GM18873 (cell line): ENCODE measurements at regions not wholly inside any gene's neighbourhood (a gene's known extent, or its start where the extent isn't known, plus 50 kb on each side); places are given as distances from the start of the nearest gene placed in this dataset.

Experiments
- ATAC-seq: cut with Tn5 transposase; IDR thresholded peaks from one replicate; pipeline ENCODE4 v1.9.1; 2021; ENCODE audit warnings: mild to moderate bottlenecking, moderate library complexity, moderate number of reproducible peaks; ENCODE audit not compliant: unreplicated experiment, low FRiP score

DNA sequence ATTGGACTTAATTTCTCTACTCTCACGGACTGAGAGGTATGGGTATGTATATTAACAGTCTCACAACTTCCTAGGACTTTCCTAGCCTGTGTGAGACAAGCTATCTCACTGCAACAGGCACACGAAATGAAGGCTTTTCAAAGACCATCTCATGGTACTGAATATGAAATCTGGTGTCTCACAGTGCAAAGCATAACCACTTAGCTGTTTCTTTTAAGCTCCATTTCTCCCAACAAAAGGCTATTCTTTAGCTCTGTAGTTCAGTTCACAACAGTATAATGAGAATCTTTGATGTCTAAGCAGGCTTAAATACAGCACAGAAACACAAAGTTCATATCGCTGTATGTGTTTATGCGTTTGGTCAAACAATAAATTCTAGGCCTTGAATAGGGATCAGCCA is 116.2 kb upstream of the PCDH18 start:
- no peak for ATAC-seq

DNA sequence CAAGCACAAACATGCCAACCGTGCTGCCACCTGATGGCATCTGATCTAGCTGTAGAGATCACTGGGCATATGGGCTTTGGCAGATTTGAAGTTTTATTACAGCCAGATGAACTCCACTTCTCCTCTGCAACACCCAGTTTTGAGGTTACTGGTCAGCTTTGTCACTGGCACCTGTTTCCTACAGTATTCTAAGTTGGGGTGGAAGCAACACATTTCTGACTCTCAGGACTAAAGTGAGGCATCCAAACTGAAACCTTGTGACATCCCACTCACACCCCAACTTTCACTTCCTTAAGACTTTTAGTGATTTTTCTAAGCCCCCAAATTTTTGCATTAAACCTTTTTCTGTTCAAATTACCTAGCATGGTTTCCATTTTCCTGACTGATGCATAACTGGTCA is 115.1 kb upstream of the PCDH18 start:
- peak; percentile 86 for ATAC-seq

DNA sequence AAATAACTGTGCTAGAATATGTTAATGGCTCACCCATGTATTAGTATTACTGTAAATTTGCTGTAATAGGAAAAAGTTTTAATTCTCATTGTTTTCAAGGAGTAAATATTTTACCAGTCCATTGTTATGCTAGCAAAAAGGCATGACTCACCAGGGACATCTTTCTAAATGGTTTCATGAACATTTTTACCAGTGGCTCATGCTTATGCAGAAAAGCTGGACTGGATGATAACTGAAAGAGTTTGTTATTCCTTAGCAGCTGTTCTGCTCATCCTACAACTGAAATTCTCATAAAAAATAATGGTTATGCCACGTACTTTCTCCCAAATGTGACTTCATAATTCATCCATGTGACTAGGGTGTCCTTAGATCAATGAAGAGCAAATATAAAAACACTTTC is 111.9 kb upstream of the PCDH18 start:
- no peak for ATAC-seq

DNA sequence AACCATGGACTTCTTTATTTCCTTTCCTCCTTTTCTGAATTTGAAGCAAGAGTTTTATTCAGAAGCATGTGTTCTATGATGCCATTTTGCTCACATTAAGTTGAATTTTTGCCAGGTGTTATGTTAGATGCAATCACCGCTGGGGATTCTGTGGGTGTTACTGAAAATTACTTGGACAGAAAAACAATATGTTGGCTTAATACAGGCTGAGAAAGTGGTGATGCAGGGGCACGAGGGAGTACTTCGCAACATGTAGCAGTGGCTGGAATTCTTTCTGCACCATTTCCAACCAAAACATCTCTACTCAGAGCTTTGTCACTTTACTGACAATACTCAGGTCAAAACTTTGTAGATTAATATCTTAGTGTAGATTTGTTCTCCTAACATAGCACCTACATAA is 109.2 kb upstream of the PCDH18 start:
- no peak for ATAC-seq

DNA sequence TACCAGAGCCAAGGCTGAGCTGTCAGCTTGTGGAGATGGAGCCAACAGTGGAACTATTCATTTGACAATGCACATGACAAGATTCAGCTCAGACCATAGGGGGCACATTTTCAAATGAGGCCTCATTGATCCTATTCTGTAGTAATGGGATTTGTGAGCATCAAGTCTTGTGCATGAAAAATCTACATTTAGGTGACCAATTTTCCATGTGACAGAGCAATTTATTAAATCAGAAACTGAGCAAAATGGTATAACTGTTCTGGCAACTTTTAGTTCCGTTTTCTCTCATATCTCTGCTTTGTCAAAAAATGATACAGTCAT is 108.5 kb upstream of the PCDH18 start:
- no peak for ATAC-seq

DNA sequence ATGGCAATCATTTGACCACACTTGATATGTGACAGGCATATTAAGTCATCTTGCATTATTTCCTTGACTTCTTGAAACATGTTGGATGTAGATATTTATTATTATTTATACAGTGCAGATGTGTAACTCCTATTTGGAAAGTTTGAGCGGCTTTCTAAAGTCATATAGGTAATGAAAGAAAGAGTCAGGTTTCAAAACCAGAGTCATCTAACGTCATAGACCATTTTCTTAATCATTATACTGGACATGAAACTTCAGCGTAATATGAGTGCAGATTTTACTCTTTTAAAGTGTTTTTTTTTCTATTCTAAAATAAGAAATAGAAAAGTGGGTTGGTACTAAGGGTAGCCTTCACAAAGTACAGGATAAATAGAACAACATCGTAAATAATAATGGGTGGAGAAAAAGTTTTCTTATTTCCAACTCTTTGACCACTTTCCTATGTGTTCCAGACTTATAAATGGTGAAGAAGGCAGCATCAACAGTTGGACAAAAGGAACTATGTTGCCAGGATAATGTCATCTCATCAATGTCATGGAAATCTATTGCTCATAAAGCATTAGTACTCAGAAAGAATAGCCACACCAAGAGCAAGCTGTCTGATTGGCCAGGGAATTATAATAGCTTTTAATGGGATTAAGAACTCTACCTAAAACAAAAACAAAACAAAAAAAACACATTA is 108.0 kb upstream of the PCDH18 start:
- ATAC-seq: peak; percentile 70

DNA sequence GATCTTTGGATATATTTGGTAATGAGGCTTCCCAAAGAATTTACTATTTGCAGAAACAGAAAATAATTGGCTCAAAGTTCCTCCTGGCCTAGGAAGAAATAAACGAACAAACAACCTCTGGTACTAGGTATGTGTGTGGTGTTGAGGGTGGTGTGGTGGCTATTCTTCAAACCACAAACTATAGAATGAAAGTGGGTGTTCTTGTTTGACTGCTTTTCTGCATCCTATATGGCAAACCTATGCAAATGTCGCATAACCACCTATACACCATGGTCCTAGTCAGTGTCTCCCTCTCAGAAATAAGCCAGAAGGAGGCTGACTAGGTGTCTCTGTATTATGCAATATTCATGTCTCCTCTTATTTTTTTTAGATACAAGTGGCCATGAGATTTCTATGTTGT is 106.6 kb upstream of the PCDH18 start:
- ATAC-seq: no peak

DNA sequence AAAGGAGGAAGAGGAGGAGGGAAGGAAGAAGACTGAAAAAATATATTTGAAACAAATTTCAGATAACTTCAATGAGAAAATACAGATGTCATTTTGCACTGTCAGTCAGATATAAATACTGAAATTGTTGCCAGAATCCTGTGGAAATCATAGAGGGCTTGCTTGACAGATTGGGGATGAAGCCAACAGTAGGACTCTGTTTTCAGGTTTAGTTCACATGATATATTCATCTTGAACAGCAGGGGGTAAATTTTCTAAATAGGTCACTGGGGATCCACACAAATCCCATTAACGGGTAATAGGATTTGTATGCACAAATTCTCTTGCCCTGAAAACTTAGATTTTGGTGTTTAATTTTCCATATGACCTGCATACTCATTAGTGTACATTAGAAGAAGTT is 103.3 kb upstream of the PCDH18 start:
- ATAC-seq: no peak

DNA sequence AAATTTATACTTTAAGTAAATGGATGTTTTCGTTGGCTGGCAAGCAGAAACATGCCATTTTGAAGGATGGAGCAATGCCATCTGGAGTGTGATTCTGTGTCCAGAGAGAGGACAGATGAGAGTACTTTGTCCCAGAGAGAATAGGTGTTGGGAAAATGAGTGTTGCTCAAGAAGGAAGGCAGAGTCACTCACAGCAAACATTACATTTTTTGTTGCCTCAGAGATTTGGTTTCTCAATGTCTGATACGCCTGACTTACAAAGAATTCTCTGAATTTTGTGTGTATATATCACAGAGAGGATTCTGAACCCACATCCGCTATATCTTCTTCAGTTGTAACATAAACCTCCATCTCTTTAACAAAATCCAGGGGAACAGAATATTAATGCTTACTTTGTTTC is 102.8 kb upstream of the PCDH18 start:
- ATAC-seq: no peak

DNA sequence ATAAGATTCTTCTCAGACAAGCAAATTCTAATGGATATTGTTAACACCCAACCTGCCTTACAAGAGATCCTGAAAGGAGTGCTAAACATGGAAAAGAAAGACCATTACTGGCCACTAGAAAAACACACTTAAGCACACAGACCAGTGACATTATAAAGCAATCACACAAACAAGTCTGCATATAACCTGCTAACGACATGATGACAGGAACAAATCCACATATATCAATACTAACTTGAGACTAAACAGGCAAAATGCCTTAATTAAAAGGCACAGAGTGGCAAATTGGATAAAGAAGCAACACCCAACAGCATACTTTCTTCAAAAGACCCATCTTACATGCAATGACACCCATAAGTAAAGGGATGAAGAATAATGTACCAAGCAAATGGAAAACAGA is 100.5 kb upstream of the PCDH18 start:
- ATAC-seq: no peak

DNA sequence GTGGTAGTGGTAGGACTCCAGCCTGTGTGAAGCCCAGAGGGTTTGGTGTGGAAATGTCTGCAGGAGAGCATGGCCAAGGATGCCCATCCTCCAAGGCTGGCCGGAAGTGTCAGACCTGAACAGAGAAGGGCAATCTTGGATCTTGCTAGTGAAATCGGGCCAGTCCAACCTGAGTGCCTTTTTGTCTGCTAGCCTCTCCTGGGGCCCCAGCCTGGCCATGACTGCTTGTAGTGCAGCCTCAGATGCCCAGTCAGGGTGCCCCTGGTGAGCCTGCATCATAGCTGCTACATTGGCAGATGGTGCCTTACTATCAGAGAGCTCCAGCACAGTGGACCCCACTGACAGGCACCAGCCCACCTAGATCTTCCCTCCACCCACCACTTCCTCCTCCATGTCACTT is 99.3 kb upstream of the PCDH18 start:
- no peak for ATAC-seq

DNA sequence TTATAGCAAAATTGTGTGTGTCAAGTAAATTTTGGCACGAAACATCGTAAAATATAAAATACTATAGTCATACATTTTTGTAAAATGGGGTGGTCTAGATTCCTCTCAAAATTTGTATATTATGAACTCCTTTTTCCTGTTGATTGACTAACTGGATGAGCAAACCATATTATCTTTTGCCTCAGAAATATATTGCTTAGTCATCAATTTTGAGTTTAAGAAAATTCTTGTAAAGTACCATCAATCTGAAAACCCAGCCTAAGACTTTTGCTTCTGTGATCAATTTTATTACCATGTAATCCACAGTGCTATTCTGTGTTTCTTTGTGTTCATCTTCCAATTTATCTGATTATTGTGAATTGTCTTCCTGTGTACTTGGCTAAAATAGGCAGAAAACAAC is 98.0 kb upstream of the PCDH18 start:
- no peak for ATAC-seq

DNA sequence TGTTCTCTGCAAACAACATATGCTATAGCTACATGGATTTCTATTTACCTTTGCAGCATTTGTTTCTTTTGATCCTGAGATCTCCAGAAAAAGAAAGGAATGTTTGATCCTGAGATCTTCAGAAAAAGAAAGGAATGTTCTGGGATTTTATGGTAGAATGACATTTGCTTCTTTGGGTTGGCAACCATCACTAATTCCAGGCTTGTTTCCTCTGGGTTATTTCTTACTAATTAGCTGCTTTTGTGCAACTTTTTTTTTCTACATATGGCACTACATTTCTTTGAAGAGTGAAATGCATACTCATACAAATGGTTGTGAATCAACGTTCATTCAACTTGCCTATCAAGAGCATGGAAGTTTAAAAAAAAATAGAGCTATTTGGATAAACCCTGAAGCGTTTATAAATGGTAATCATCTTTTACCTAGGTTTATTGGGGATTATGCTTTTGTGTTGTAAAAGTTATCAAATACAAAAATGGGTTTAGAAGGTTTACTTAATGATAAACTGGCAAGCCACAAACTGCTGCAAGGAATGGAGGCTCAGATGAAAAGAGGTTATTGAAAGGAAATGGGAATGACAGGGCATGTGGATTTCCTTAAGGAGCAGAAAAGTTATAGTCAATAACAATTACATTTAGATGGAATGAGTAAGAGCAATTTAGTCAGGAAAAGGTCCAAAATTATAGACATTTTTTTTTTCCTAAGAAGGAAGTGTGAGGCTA is 95.6 kb upstream of the PCDH18 start:
- ATAC-seq: no peak

DNA sequence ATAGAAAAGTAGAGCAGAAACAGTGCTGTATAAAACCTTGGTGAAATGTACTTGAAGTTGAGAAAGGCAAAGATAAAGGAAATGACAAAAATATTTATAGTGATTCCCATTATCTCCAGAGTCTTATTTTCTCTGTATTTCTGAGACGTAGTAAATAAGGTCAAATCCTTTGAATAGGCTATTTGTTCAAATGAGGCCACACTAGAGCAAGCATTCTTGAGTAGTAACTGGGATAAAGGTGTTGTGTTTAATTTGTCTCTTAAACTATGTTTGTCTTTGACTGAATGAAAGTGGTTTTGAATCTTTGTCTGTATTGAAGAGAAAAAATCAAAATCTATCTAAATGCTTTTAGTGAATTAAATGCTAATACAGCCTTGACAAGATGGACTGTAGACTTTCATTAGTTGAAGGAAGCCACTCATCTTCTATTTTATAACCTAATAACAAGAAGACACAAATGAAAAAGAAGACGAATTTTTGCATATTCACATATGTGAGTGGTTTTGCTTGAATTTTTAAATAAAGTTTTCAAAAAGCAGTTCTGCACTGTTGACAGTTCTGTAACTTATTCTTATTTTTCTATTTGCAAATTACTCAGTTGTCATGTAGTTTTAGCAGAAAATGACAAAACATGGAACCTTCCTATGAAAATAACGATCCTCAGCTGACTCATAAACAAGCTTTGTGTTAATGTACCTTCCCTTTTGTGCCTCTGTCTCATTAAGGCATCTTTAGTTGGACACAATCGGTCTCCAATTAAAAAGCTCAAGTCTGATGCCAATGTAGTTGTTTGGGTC is 94.8 kb upstream of the PCDH18 start:
- no peak for ATAC-seq

DNA sequence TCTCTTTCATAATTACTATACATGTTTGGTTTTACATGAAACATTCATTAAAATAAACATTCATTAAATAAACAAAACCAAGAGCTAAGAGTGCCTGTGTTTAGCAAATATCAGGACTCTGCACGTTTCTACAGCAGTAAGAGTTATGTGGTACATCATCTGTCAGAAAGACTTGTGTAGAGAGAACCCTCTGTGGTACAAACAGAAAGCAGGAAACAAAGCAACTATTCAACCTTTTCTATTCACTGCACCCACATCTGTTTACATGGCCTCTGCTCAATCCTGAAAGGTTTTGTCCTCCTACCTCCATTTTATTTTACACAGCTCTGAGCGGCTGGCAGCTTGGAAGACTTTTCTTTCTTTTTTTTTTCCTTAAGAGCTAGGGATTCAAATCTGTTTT is 90.7 kb upstream of the PCDH18 start:
- no peak for ATAC-seq

DNA sequence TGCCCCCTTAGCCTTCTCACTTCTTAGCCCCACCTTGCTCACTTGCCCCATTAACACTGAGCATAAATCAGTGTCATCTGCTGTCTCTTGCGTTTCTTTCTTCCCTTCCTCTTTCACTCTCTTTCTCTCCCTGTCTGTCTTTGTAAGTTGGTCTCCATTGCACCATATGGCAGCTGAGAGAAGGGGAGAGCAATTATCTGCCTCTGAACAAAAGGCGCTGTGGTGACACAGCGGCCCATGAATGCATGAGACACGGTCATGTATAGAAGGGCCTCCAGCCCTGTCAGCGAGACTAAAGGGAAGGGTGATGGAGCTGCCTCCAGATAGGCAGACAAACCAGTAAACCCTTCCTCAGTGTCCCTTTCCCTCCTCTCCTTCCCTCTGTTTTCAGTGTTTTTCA is 88.8 kb upstream of the PCDH18 start:
- ATAC-seq: no peak

DNA sequence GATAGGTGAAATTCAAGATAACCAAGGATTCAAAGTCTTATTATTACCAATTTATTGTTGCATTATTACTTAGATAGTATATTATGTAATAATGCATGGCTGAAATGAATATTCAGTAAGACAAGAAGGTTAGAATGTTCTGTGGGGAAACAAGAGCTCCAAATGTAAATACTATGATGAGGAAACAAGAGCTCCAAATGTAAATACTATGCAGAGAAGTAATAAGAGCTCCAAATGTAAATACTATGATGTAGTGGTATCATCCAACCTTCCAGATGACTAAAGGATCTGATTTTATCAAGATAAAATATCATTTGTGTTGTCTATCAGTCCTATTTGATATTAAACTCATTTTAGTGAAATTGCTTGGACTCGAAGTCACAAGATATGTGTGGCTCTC is 82.2 kb upstream of the PCDH18 start:
- no peak for ATAC-seq

DNA sequence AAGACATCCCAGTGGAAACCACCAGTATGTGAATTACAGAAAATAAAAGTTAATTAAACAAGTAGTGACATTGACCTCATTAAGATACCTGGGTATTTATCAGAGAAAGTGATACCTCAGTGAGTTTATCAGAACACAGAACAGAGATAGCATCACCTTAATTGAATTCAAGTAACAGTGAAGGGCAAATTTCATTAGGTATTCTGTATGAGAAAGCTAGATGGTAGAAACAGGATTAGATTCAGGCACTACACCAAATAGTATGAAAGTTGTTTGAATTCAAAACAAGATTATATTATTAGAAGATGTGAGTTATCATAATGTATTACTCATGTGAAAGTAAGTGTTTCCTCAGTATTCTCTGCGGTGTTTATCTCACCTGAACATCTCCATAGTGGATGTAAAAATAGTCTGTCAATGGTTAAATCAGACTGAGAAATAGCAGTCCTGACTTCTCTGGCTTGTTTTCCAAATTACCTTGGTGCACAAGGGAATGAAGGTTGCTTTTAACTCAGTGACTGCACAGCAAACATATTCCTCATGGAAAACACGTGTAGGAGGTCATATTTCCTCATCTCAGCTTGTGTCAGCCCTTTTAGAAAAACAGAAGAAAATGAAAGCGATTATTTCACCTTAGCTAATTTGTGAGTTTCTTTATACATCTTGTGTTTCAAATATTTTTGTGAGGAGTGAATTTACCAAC is 79.9 kb upstream of the PCDH18 start:
- ATAC-seq: no peak

DNA sequence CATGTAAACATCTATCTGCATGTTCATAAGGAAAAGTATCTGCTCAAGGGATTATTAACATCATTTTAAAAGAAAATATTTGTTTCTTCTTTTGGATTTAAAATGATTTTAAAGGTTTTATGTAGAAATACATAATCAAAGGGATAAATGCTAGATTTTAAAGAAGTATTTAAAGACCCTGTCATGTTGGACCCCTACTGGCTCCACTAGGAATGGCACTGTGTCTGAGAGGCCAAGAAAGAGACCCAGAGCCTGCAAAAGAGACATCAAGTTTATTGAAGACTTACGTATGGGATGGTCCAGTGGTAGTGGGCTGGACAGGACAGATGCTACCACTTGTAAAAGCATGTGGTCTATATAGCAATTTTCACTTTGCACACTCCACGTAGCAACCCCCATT is 78.7 kb upstream of the PCDH18 start:
- ATAC-seq: no peak

DNA sequence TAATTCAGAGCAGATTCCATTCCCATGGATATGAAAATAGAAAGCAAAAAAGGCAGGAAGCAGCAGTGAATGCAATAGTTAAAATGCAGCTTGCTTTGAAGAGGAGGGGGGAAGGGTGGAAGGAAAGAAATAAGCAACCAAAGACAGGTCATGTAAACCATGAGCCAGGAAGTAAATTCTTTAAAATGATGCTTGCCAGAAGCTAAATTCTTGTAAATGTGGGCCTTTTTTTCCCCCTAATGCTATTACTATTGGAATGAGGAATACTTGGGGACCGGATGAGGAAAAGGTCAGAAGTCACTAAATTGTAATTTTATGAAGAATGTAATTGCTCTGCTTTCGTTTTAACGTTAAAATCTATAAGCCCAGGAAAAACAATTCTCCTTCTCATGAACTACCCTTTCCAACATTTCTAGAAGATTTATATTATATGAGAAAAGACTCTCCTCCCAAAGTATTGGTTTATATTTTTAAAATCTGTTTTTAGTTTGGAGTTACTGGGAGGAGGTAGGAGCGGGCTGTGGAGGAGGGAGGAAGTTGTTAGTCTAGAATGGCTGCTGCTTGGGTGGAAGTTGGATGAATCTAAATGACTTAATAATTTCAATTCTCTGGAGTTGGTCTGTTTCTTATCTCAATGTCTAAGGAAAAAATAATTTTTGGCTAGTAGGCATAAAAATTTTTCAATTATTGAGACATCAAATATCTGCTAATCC is 77.6 kb upstream of the PCDH18 start:
- no peak for ATAC-seq

DNA sequence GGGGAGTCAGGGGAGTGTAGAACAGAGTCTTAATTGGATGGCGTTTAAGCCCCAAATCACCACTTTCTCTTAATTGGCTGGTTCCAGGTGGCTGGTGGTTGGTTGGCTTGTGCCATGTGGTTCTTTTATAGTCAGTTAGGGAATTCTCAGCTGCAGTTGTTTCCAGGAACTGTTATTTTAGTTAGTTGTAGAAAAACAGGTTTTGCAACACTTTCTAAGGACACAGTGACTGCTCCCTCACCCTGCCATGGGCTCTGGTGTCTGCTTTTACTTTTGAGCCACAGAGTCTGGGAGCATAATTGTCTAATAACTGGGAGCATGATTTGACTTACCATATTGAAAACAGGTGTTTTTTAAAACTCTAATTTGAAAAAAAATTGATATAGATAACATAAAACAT is 75.8 kb upstream of the PCDH18 start:
- no peak for ATAC-seq
